Osteocyte (in vitro differentiated cells): ENCODE measurements at regions not wholly inside any gene's neighbourhood (a gene's known extent, or its start where the extent isn't known, plus 50 kb on each side); places are given as distances from the start of the nearest gene placed in this dataset.

Source experiments
- DNase-seq: peaks from one replicate; pipeline ENCODE4 v3.0.0; 2021; ENCODE audit warnings: mixed read lengths; ENCODE audit not compliant: unreplicated experiment; ENCODE audit errors: extremely low spot score
- H3K27ac Mint-ChIP-seq: one replicate; pipeline ENCODE4 v1.8.0; 2021; ENCODE audit warnings: mild to moderate bottlenecking, mixed read lengths; ENCODE audit not compliant: unreplicated experiment
- H3K27me3 Mint-ChIP-seq: one replicate; pipeline ENCODE4 v1.8.0; 2021; ENCODE audit warnings: mixed read lengths; ENCODE audit not compliant: unreplicated experiment
- H3K36me3 Mint-ChIP-seq: one replicate; pipeline ENCODE4 v1.8.0; 2021; ENCODE audit warnings: mixed read lengths; ENCODE audit not compliant: unreplicated experiment
- H3K4me1 Mint-ChIP-seq: one replicate; pipeline ENCODE4 v1.8.0; 2021; ENCODE audit warnings: mixed read lengths; ENCODE audit not compliant: unreplicated experiment
- H3K4me3 Mint-ChIP-seq: one replicate; pipeline ENCODE4 v1.8.0; 2021; ENCODE audit warnings: mild to moderate bottlenecking, moderate library complexity, mixed read lengths; ENCODE audit not compliant: unreplicated experiment
- H3K9me3 Mint-ChIP-seq: one replicate; pipeline ENCODE4 v1.8.0; 2021; ENCODE audit warnings: mixed read lengths; ENCODE audit not compliant: unreplicated experiment
- CTCF ChIP-seq: fragments of 200-600 bp; sonication (generic); IDR thresholded peaks from 2 replicates; pipeline ENCODE4 v1.5.0; 2021; ENCODE audit warnings: antibody characterized with exemption, mild to moderate bottlenecking, moderate library complexity

- Mint-ChIP-seq H3K27me3 (no peaks in the 10 kb centered on the region), H3K27ac (no peak overlapping the region), H3K4me3 (no peak overlapping the region), H3K36me3 (no peaks in the 10 kb centered on the region), H3K4me1 (no peaks in the 10 kb centered on the region), H3K9me3 (no peaks in the 10 kb centered on the region)
- DNase-seq, result no peak
- no peak for TF ChIP-seq CTCF
Observed at GRCh38 chr20:22414305-22414742, 170.0 kb downstream of the FOXA2 start.

- no peak for DNase-seq
- Mint-ChIP-seq H3K9me3 (no peaks in the 10 kb centered on the region), H3K27ac (no peak overlapping the region), H3K4me1 (no peaks in the 10 kb centered on the region), H3K27me3 (no peaks in the 10 kb centered on the region), H3K4me3 (no peak overlapping the region), H3K36me3 (no peaks in the 10 kb centered on the region)
- TF ChIP-seq CTCF, result no peak
Observed at GRCh38 chr20:22412977-22413868, 171.1 kb downstream of the FOXA2 start.

- Mint-ChIP-seq H3K27ac (no peak overlapping the region), H3K4me1 (no peaks in the 10 kb centered on the region), H3K4me3 (no peak overlapping the region), H3K9me3 (no peaks in the 10 kb centered on the region), H3K36me3 (no peaks in the 10 kb centered on the region), H3K27me3 (no peaks in the 10 kb centered on the region)
- no peak for DNase-seq
- no peak for TF ChIP-seq CTCF
Observed at GRCh38 chr20:22411627-22412450, 172.5 kb downstream of the FOXA2 start.

- Mint-ChIP-seq H3K27me3 (no peaks in the 10 kb centered on the region), H3K9me3 (no peaks in the 10 kb centered on the region), H3K36me3 (no peaks in the 10 kb centered on the region), H3K4me1 (no peaks in the 10 kb centered on the region), H3K27ac (no peak overlapping the region), H3K4me3 (no peak overlapping the region)
- no peak for TF ChIP-seq CTCF
- DNase-seq, result no peak
Observed at GRCh38 chr20:22411286-22411626, 173.1 kb downstream of the FOXA2 start.

GRCh38 chr20:22410556-22411130, 173.7 kb downstream of the FOXA2 start:
- H3K4me3 Mint-ChIP-seq, result no peak overlapping the region
- no peaks in the 10 kb centered on the region for H3K27me3 Mint-ChIP-seq
- no peak overlapping the region for H3K27ac Mint-ChIP-seq
- no peaks in the 10 kb centered on the region for H3K4me1 Mint-ChIP-seq
- no peaks in the 10 kb centered on the region for H3K9me3 Mint-ChIP-seq
- no peak for TF ChIP-seq CTCF
- H3K36me3 Mint-ChIP-seq, result no peaks in the 10 kb centered on the region
- no peak for DNase-seq
